Transverse colon (tissue), 4 donors: ENCODE measurements at regions not wholly inside any gene's neighbourhood (a gene's known extent, or its start where the extent isn't known, plus 50 kb on each side); places are given as distances from the start of the nearest gene placed in this dataset.

Experiments
- EP300 ChIP-seq: sonication (generic); formaldehyde crosslinking; IDR thresholded peaks from one replicate; pipeline ENCODE4 v1.6.1; 2017; ENCODE audit warnings: antibody characterized with exemption, low read depth
- POLR2A ChIP-seq: fragments of 450-650 bp; IDR thresholded peaks from one replicate; pipeline ENCODE4 v1.6.1; 2016; ENCODE audit warnings: antibody characterized with exemption, mild to moderate bottlenecking, moderate library complexity
- POLR2AphosphoS5 ChIP-seq, 3 donors: sonication (generic); formaldehyde crosslinking; IDR thresholded peaks; one replicate each; pipeline ENCODE4 v1.6.1; 2016; ENCODE audit warnings: antibody characterized with exemption in 3 of 3
- TF ChIP-seq, protein P1 (sequence below), 5 experiments: fragments of 200-600 bp in 3 of 5; fragments of 450-650 bp in 2 of 5; sonication (generic) in 3 of 5; IDR thresholded peaks; 1 replicate in 2 of 5; 2 replicates in 3 of 5; pipeline ENCODE4 v1.5.1; 2016 to 2017; ENCODE audit warnings: antibody characterized with exemption in 5 of 5, inconsistent platforms in 3 of 5, mild to moderate bottlenecking in 2 of 5, moderate library complexity in 1 of 5

DNA sequence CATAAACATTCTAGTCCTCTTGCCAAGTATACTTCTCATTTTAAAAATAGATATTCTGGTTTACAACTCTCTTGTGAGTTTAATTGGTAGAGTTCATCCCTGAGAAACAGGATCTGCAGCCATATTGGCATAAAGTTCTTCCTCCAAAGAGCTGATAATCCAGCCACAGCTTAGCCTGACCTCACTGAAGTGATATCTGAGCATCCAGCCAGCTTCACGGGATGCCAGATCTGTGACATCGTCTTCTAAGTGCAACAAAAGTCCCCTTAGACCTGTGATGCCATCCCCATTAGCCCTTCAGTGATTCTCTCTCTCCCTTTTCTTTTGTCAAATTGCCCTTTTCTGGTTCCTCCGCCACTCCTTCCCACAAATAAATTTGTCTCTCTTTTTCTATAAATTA, 180.6 kb upstream of the STXBP5 start:
- TF ChIP-seq, protein P1, sequence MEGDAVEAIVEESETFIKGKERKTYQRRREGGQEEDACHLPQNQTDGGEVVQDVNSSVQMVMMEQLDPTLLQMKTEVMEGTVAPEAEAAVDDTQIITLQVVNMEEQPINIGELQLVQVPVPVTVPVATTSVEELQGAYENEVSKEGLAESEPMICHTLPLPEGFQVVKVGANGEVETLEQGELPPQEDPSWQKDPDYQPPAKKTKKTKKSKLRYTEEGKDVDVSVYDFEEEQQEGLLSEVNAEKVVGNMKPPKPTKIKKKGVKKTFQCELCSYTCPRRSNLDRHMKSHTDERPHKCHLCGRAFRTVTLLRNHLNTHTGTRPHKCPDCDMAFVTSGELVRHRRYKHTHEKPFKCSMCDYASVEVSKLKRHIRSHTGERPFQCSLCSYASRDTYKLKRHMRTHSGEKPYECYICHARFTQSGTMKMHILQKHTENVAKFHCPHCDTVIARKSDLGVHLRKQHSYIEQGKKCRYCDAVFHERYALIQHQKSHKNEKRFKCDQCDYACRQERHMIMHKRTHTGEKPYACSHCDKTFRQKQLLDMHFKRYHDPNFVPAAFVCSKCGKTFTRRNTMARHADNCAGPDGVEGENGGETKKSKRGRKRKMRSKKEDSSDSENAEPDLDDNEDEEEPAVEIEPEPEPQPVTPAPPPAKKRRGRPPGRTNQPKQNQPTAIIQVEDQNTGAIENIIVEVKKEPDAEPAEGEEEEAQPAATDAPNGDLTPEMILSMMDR (IDR thresholded peaks at IDR 0.05): no peak
- TF ChIP-seq POLR2AphosphoS5 (IDR thresholded peaks at IDR 0.05): no peak
- no peak for TF ChIP-seq EP300
- no peak for TF ChIP-seq POLR2A
